H9 (cell line): ENCODE measurements at regions not wholly inside any gene's neighbourhood (a gene's known extent, or its start where the extent isn't known, plus 50 kb on each side); places are given as distances from the start of the nearest gene placed in this dataset.

ENCODE experiments used
- DNase-seq: peaks from one replicate; pipeline ENCODE4 v3.0.0-alpha.2; 2017
- H2AFZ ChIP-seq: one replicate; pipeline ENCODE4 v1.6.1; 2013; ENCODE audit warnings: mild to moderate bottlenecking, low read length, control low read depth, moderate library complexity
- H2AK5ac ChIP-seq: 2 replicates; pipeline ENCODE4 v1.6.1; 2013; ENCODE audit warnings: low read length, control low read depth, mixed read lengths; ENCODE audit not compliant: insufficient read length
- H2BK120ac ChIP-seq: one replicate; pipeline ENCODE4 v1.6.1; 2013; ENCODE audit warnings: low read depth, mild to moderate bottlenecking, low read length, control low read depth, inconsistent platforms; ENCODE audit not compliant: poor library complexity, severe bottlenecking
- H2BK12ac ChIP-seq: 2 replicates; pipeline ENCODE4 v1.6.1; 2013; ENCODE audit warnings: low read length, control low read depth, mixed read lengths, low read depth; ENCODE audit not compliant: insufficient read length
- H2BK15ac ChIP-seq: 2 replicates; pipeline ENCODE4 v1.6.1; 2013; ENCODE audit warnings: low read depth, low read length, control low read depth
- H2BK20ac ChIP-seq: one replicate; pipeline ENCODE4 v1.6.1; 2013; ENCODE audit warnings: low read depth, mild to moderate bottlenecking, low read length, control low read depth, inconsistent platforms; ENCODE audit not compliant: poor library complexity, severe bottlenecking
- H2BK5ac ChIP-seq: 2 replicates; pipeline ENCODE4 v1.6.1; 2013; ENCODE audit warnings: low read length, control low read depth, mixed read lengths; ENCODE audit not compliant: insufficient read length
- H3K14ac ChIP-seq: 2 replicates; pipeline ENCODE4 v1.6.1; 2013; ENCODE audit warnings: low read length, control low read depth; ENCODE audit not compliant: insufficient read depth
- H3K18ac ChIP-seq: 2 replicates; pipeline ENCODE4 v1.6.1; 2013; ENCODE audit warnings: low read depth, mild to moderate bottlenecking, mixed read lengths, low read length, control low read depth; ENCODE audit not compliant: insufficient read length
- H3K23ac ChIP-seq: 2 replicates; pipeline ENCODE4 v1.6.1; 2013; ENCODE audit warnings: low read length, control low read depth, mixed read lengths, low read depth; ENCODE audit not compliant: insufficient read length
- H3K23me2 ChIP-seq: 2 replicates; pipeline ENCODE4 v1.6.1; 2013; ENCODE audit warnings: low read depth, mild to moderate bottlenecking, mixed read lengths, low read length, control low read depth; ENCODE audit not compliant: insufficient read length, poor library complexity, severe bottlenecking
- H3K27ac ChIP-seq: 2 replicates; pipeline ENCODE4 v1.5.1; 2013; ENCODE audit warnings: low read length, control low read depth, mixed read lengths, low read depth; ENCODE audit not compliant: insufficient read length
- H3K27me3 ChIP-seq: 2 replicates; pipeline ENCODE4 v1.6.1; 2013; ENCODE audit warnings: low read length, control low read depth, inconsistent platforms; ENCODE audit not compliant: insufficient read depth
- H3K4ac ChIP-seq: 2 replicates; pipeline ENCODE4 v1.6.1; 2013; ENCODE audit warnings: low read depth, mild to moderate bottlenecking, control low read depth, inconsistent platforms, low read length, moderate library complexity
- H3K4me1 ChIP-seq: 2 replicates; pipeline ENCODE4 v1.6.1; 2013; ENCODE audit warnings: low read length, control low read depth, inconsistent platforms; ENCODE audit not compliant: insufficient read depth
- H3K4me2 ChIP-seq: 2 replicates; pipeline ENCODE4 v1.6.1; 2013; ENCODE audit warnings: low read length, control low read depth, mixed read lengths; ENCODE audit not compliant: insufficient read length, insufficient read depth
- H3K56ac ChIP-seq: 2 replicates; pipeline ENCODE4 v1.6.1; 2013; ENCODE audit warnings: low read depth, mild to moderate bottlenecking, mixed read lengths, low read length, control low read depth; ENCODE audit not compliant: insufficient read length
- H3K79me1 ChIP-seq: 2 replicates; pipeline ENCODE4 v1.6.1; 2013; ENCODE audit warnings: low read depth, mild to moderate bottlenecking, moderate library complexity, low read length, control low read depth, inconsistent platforms; ENCODE audit not compliant: insufficient read depth, poor library complexity, severe bottlenecking
- H3K79me2 ChIP-seq: 2 replicates; pipeline ENCODE4 v1.6.1; 2013; ENCODE audit warnings: low read length, control low read depth, inconsistent platforms; ENCODE audit not compliant: insufficient read depth
- H3K9ac ChIP-seq: 2 replicates; pipeline ENCODE4 v1.6.1; 2013; ENCODE audit warnings: low read length, control low read depth, mixed read lengths; ENCODE audit not compliant: insufficient read length; ENCODE audit errors: extremely low read depth
- H3K9me3 ChIP-seq: one replicate; pipeline ENCODE4 v1.6.1; 2013; ENCODE audit warnings: low read depth, low read length, inconsistent platforms; ENCODE audit not compliant: control insufficient read depth
- H3T11ph ChIP-seq: one replicate; pipeline ENCODE4 v1.6.1; 2013; ENCODE audit warnings: mild to moderate bottlenecking, low read length, control low read depth, inconsistent platforms
- H4K20me1 ChIP-seq: one replicate; pipeline ENCODE4 v1.6.1; 2013; ENCODE audit not compliant: control insufficient read depth, insufficient read length, insufficient read depth
- H4K5ac ChIP-seq: 2 replicates; pipeline ENCODE4 v1.6.1; 2013; ENCODE audit warnings: low read depth, mild to moderate bottlenecking, mixed read lengths, low read length, control low read depth; ENCODE audit not compliant: insufficient read length
- H4K8ac ChIP-seq: replicated peaks from 2 replicates; pipeline ENCODE4 v1.6.1; 2013; ENCODE audit warnings: low read length, control low read depth, mixed read lengths, low read depth; ENCODE audit not compliant: insufficient read length
- H4K91ac ChIP-seq: 2 replicates; pipeline ENCODE4 v1.6.1; 2013; ENCODE audit warnings: low read depth, mild to moderate bottlenecking, moderate library complexity, mixed read lengths, low read length, control low read depth; ENCODE audit not compliant: insufficient read length
- H3K27ac Mint-ChIP-seq, 3 experiments: 2 replicates in 2 of 3; 3 replicates in 1 of 3; pipeline ENCODE4 v1.8.0; 2020 to 2021; ENCODE audit warnings: mixed read lengths in 3 of 3, mild to moderate bottlenecking in 1 of 3, moderate library complexity in 1 of 3
- H3K27me3 Mint-ChIP-seq: 2 replicates; pipeline ENCODE4 v1.8.0; 2021; ENCODE audit warnings: low read depth, mild to moderate bottlenecking, moderate library complexity, mixed read lengths
- H3K36me3 Mint-ChIP-seq, 3 experiments: 2 replicates in 2 of 3; 3 replicates in 1 of 3; pipeline ENCODE4 v1.8.0; 2020 to 2021; ENCODE audit warnings: low read depth in 3 of 3, mixed read lengths in 3 of 3; ENCODE audit not compliant: insufficient read depth in 1 of 3
- H3K4me1 Mint-ChIP-seq, 2 experiments: 2 replicates each; pipeline ENCODE4 v1.8.0; 2020; ENCODE audit warnings: mixed read lengths in 2 of 2
- H3K4me3 Mint-ChIP-seq, 2 experiments: 2 replicates in 1 of 2; 3 replicates in 1 of 2; pipeline ENCODE4 v1.8.0; 2020 to 2021; ENCODE audit warnings: mild to moderate bottlenecking in 2 of 2, mixed read lengths in 2 of 2, moderate library complexity in 1 of 2
- H3K9me3 Mint-ChIP-seq, 2 experiments: 2 replicates in 1 of 2; 3 replicates in 1 of 2; pipeline ENCODE4 v1.8.0; 2020; ENCODE audit warnings: mild to moderate bottlenecking in 2 of 2, mixed read lengths in 2 of 2, moderate library complexity in 1 of 2
- TF ChIP-seq, protein P1 (sequence below): fragments of 200-600 bp; sonication (generic); conservative IDR thresholded peaks from 3 replicates; pipeline ENCODE4 v1.8.0; 2021; ENCODE audit warnings: antibody characterized with exemption, mild to moderate bottlenecking

DNA sequence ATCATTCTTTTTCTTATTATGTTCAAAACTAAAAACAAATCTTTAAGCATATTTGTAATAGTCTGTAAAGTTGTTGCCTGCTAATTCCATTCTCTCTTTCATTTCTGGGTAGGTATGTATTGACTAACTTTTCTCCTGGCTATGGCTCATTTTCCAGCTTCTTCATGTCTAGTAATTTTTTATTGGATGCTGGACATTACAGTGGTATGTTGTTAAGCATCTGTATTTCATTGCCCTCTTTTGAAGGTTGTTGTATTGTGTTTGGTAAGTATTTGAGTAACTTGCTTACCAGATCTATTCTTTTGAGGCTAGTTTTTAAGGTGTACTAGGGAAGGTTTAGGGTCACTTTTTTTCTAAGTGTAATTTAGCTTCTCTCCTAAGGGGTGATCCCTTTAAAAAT lies 230.9 kb downstream of the TTLL2 start:
- Histone ChIP-seq H3K79me1 (no peaks in the 10 kb centered on the region), H4K20me1 (peaks cover 3% of the 10 kb centered on the region), H3K56ac (no peak overlapping the region), H2BK12ac (no peak overlapping the region), H2AK5ac (no peak overlapping the region), H3K9me3 (no peaks in the 10 kb centered on the region), H4K8ac (no peak overlapping the region), H3K27me3 (no peaks in the 10 kb centered on the region), H4K91ac (no peak overlapping the region), H3K23me2 (peaks cover 4% of the 10 kb centered on the region), H3K18ac (no peak overlapping the region), H2AFZ (no peak overlapping the region), H3K23ac (no peak overlapping the region), H2BK5ac (no peak overlapping the region), H3K9ac (no peak overlapping the region), H2BK20ac (no peak overlapping the region), H4K5ac (no peak overlapping the region), H2BK120ac (no peak overlapping the region), H3K4me1 (no peaks in the 10 kb centered on the region; the same call in 1 of the 2 replicates), H3K4ac (no peak overlapping the region), H3K79me2 (no peaks in the 10 kb centered on the region), H2BK15ac (no peak overlapping the region), H3T11ph (no peak overlapping the region), H3K27ac (no peak overlapping the region), H3K14ac (no peak overlapping the region), H3K4me2 (no peak overlapping the region)
- Mint-ChIP-seq H3K9me3 (peaks cover 6 to 10% of the 10 kb centered on the region in 2 experiments), H3K27me3 (peaks cover 3% of the 10 kb centered on the region), H3K27ac (no peak overlapping the region), H3K4me1 (peaks cover 8 to 10% of the 10 kb centered on the region in 2 experiments), H3K4me3 (no peak overlapping the region), H3K36me3 (no peaks in the 10 kb centered on the region; a peak in 3 of 7 replicates)
- DNase-seq: no peak
- TF ChIP-seq, protein P1, sequence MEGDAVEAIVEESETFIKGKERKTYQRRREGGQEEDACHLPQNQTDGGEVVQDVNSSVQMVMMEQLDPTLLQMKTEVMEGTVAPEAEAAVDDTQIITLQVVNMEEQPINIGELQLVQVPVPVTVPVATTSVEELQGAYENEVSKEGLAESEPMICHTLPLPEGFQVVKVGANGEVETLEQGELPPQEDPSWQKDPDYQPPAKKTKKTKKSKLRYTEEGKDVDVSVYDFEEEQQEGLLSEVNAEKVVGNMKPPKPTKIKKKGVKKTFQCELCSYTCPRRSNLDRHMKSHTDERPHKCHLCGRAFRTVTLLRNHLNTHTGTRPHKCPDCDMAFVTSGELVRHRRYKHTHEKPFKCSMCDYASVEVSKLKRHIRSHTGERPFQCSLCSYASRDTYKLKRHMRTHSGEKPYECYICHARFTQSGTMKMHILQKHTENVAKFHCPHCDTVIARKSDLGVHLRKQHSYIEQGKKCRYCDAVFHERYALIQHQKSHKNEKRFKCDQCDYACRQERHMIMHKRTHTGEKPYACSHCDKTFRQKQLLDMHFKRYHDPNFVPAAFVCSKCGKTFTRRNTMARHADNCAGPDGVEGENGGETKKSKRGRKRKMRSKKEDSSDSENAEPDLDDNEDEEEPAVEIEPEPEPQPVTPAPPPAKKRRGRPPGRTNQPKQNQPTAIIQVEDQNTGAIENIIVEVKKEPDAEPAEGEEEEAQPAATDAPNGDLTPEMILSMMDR: no peak
